SK-N-SH (cell line): ENCODE measurements at regions not wholly inside any gene's neighbourhood (a gene's known extent, or its start where the extent isn't known, plus 50 kb on each side); places are given as distances from the start of the nearest gene placed in this dataset.

ENCODE experiments used
- CTCF ChIA-PET: fragments of 300-600, 350-600 bp; formaldehyde crosslinking; extraction: SDS; loops from one replicate; lab custom pipeline; 2021; lab: Yijun Ruan, JAX
- POLR2A ChIA-PET: fragments of 350-600 bp; sonication (Branson Sonifier 250); formaldehyde crosslinking; extraction: SDS; loops from one replicate; lab custom pipeline; 2020; ENCODE audit warnings: antibody characterized with exemption, inconsistent platforms; lab: Yijun Ruan, JAX
- DNase-seq: peaks from one replicate; pipeline ENCODE4 v3.0.0; 2012
- H2AFZ ChIP-seq: fragments of 200-600 bp; sonication (generic); 2 replicates; pipeline ENCODE4 v1.8.1; 2016; ENCODE audit warnings: antibody characterized with exemption, mild to moderate bottlenecking, low read depth
- H3F3A ChIP-seq: fragments of 200-600 bp; sonication (generic); replicated peaks from 2 replicates; pipeline ENCODE3; 2016; ENCODE audit warnings: antibody characterized with exemption, mild to moderate bottlenecking; ENCODE audit not compliant: insufficient read depth
- H3K27ac ChIP-seq, 2 experiments: fragments of 200-500 bp in 1 of 2; fragments of 200-600 bp in 1 of 2; sonication (Bioruptor generic) in 1 of 2; sonication (generic), shearing (Covaris generic) in 1 of 2; 2 replicates each; pipeline versions ENCODE4 v1.5.1 to v1.6.1; 2014 to 2016; ENCODE audit warnings: low read depth in 2 of 2, inconsistent platforms in 1 of 2, low read length in 1 of 2, mild to moderate bottlenecking in 1 of 2, mixed read lengths in 1 of 2
- H3K27me3 ChIP-seq: fragments of 200-600 bp; sonication (generic), shearing (Covaris generic); 2 replicates; pipeline ENCODE4 v1.6.1; 2016; ENCODE audit warnings: mixed run types; ENCODE audit not compliant: insufficient read depth
- H3K36me3 ChIP-seq, 2 experiments: fragments of 200-500 bp in 1 of 2; fragments of 200-600 bp in 1 of 2; sonication (Bioruptor generic) in 1 of 2; sonication (generic) in 1 of 2; replicated peaks in 1 of 2; 2 replicates each; pipeline versions ENCODE3 to v1.5.1; 2014 to 2016; ENCODE audit warnings: low read length in 1 of 2, mild to moderate bottlenecking in 1 of 2; ENCODE audit not compliant: insufficient read depth in 2 of 2, control insufficient read depth in 1 of 2
- H3K4me1 ChIP-seq, 2 experiments: fragments of 200-500 bp in 1 of 2; fragments of 200-600 bp in 1 of 2; sonication (Bioruptor generic) in 1 of 2; sonication (generic), shearing (Covaris generic) in 1 of 2; 2 replicates each; pipeline versions ENCODE4 v1.5.1 to v1.6.1; 2014 to 2016; ENCODE audit warnings: low read depth in 1 of 2, low read length in 1 of 2, mixed run types in 1 of 2; ENCODE audit not compliant: insufficient read depth in 2 of 2, control insufficient read depth in 1 of 2
- H3K4me2 ChIP-seq: fragments of 200-600 bp; sonication (generic), shearing (Covaris generic); 2 replicates; pipeline ENCODE4 v1.6.1; 2017; ENCODE audit warnings: mixed run types
- H3K4me3 ChIP-seq, 2 experiments: fragments of 200-500 bp in 1 of 2; fragments of 200-600 bp in 1 of 2; sonication (Bioruptor generic) in 1 of 2; sonication (generic), shearing (Covaris generic) in 1 of 2; 2 replicates each; pipeline versions ENCODE4 v1.5.1 to v1.8.1; 2014 to 2016; ENCODE audit warnings: low read depth in 2 of 2, inconsistent platforms in 1 of 2, low read length in 1 of 2, mild to moderate bottlenecking in 1 of 2, mixed read lengths in 1 of 2, moderate library complexity in 1 of 2
- H3K79me2 ChIP-seq: fragments of 200-600 bp; sonication (generic); 2 replicates; pipeline ENCODE4 v1.8.1; 2017; ENCODE audit warnings: mild to moderate bottlenecking; ENCODE audit not compliant: insufficient read depth
- H3K9ac ChIP-seq: fragments of 200-600 bp; sonication (generic); 2 replicates; pipeline ENCODE4 v1.6.1; 2017; ENCODE audit warnings: mixed run types
- H3K9me2 ChIP-seq: fragments of 200-600 bp; sonication (generic); 2 replicates; pipeline ENCODE4 v1.6.1; 2017; ENCODE audit warnings: mixed run types
- H3K9me3 ChIP-seq: fragments of 200-600 bp; sonication (generic); 2 replicates; pipeline ENCODE4 v1.6.1; 2017; ENCODE audit warnings: mixed run types, mild to moderate bottlenecking, moderate library complexity
- H4K20me1 ChIP-seq: fragments of 200-600 bp; sonication (generic); 2 replicates; pipeline ENCODE4 v1.6.1; 2017; ENCODE audit warnings: mild to moderate bottlenecking, mixed run types; ENCODE audit not compliant: insufficient read depth
- CHD2 ChIP-seq: fragments of 150-350 bp; IDR thresholded peaks from 2 replicates; pipeline ENCODE4 v1.6.1; 2018; ENCODE audit warnings: low read length; ENCODE audit not compliant: partially characterized antibody
- CTCF ChIP-seq: fragments of 200-600 bp; sonication (generic); IDR thresholded peaks from 2 replicates; pipeline ENCODE4 v1.6.1; 2017; ENCODE audit warnings: antibody characterized with exemption, mild to moderate bottlenecking, moderate library complexity
- ELF1 ChIP-seq: IDR thresholded peaks from 2 replicates; pipeline ENCODE4 v1.4.0; 2012
- EP300 ChIP-seq, 2 experiments: IDR thresholded peaks; 2 replicates each; pipeline versions ENCODE4 v1.4.0 to v1.6.1; 2012; ENCODE audit warnings: borderline replicate concordance in 1 of 2, low read depth in 1 of 2, low read length in 1 of 2
- EZH2phosphoT487 ChIP-seq: fragments of 200-600 bp; sonication (generic); IDR thresholded peaks from 2 replicates; pipeline ENCODE4 v1.6.1; 2017; ENCODE audit warnings: low read depth, mixed run types, mild to moderate bottlenecking, antibody characterized with exemption, moderate library complexity, borderline replicate concordance
- FOSL2 ChIP-seq: IDR thresholded peaks from 2 replicates; pipeline ENCODE4 v1.4.0; 2012; ENCODE audit warnings: low read depth, mild to moderate bottlenecking, moderate library complexity, borderline replicate concordance
- FOXJ3 ChIP-seq: sonication (generic); formaldehyde crosslinking; IDR thresholded peaks from 2 replicates; pipeline ENCODE4 v1.5.1; 2020; ENCODE audit warnings: mild to moderate bottlenecking, missing genetic modification reagents
- GABPA ChIP-seq: IDR thresholded peaks from 2 replicates; pipeline ENCODE4 v1.4.0; 2012; ENCODE audit warnings: low read depth, mild to moderate bottlenecking
- GATA2 ChIP-seq: sonication (generic); formaldehyde crosslinking; IDR thresholded peaks from 2 replicates; pipeline ENCODE4 v1.5.0; 2020; ENCODE audit warnings: mild to moderate bottlenecking, missing genetic modification reagents
- JUND ChIP-seq: IDR thresholded peaks from 2 replicates; pipeline ENCODE4 v1.4.0; 2012
- MEF2A ChIP-seq: IDR thresholded peaks from 2 replicates; pipeline ENCODE4 v1.4.0; 2012; ENCODE audit warnings: low read depth, borderline replicate concordance
- NFIC ChIP-seq: IDR thresholded peaks from 2 replicates; pipeline ENCODE4 v1.4.0; 2012; ENCODE audit warnings: borderline replicate concordance
- NRF1 ChIP-seq: IDR thresholded peaks from 2 replicates; pipeline ENCODE4 v1.6.1; 2012; ENCODE audit warnings: low read depth, mild to moderate bottlenecking, low read length
- PBX3 ChIP-seq: IDR thresholded peaks from 2 replicates; pipeline ENCODE4; 2012
- RCOR1 ChIP-seq: fragments of 150-350 bp; IDR thresholded peaks from 2 replicates; pipeline ENCODE4 v1.6.1; 2017; ENCODE audit warnings: antibody characterized with exemption, low read length
- RFX5 ChIP-seq: IDR thresholded peaks from 2 replicates; pipeline ENCODE4 v1.6.1; 2012; ENCODE audit warnings: mild to moderate bottlenecking, improper control_type of control experiment, low read length
- RXRA ChIP-seq: IDR thresholded peaks from 2 replicates; pipeline ENCODE4 v1.4.0; 2012; ENCODE audit warnings: low read depth, mild to moderate bottlenecking, borderline replicate concordance
- TCF12 ChIP-seq: IDR thresholded peaks from 2 replicates; pipeline ENCODE4 v1.4.0; 2012
- YY1 ChIP-seq: IDR thresholded peaks from 2 replicates; pipeline ENCODE4 v1.4.0; 2012; ENCODE audit warnings: low read depth, mild to moderate bottlenecking
- WGBS: methylation state at CpG from one replicate; pipeline ENCODE4 v1.1.6; 2017; ENCODE audit warnings: low lambda C conversion rate; 5-methylcytosine and 5-hydroxymethylcytosine counted together
- TF ChIP-seq, protein P1 (sequence below): IDR thresholded peaks from 2 replicates; pipeline ENCODE4 v1.6.1; 2012; ENCODE audit warnings: mild to moderate bottlenecking, low read depth, low read length, moderate library complexity
- TF ChIP-seq, protein P2 (sequence below): IDR thresholded peaks from 2 replicates; pipeline ENCODE4 v1.4.0; 2012; ENCODE audit warnings: low read depth, borderline replicate concordance
- TF ChIP-seq, protein P3 (sequence below): fragments of 150-350 bp; IDR thresholded peaks from 2 replicates; pipeline ENCODE4 v1.6.1; 2017; ENCODE audit warnings: antibody characterized with exemption, low read length, low read depth, borderline replicate concordance

DNA sequence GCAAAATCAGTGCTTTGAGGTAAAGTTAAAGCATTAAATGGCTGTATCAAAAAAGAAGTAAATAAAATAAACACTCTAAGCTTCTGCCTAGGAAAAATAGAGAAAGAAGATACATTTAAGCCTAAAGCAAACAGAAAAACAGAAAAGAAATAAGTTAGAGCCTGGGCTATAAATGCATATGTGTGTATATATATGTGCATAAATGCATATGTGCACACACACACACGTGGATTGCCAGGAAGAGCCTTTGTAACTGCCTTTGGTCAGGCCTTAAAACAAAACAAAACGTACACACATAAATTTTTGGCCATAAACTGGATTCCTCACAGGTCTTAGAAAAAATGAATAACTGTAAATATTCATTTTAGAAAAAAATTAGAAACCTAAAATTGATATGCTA, 925.8 kb downstream of the MRPL39 start:
- H3K36me3 ChIP-seq, result no peaks in the 10 kb centered on the region
- H3F3A ChIP-seq, result no peaks in the 10 kb centered on the region
- CTCF ChIA-PET, result no interaction called here
- H3K79me2 ChIP-seq, result no peaks in the 10 kb centered on the region
- POLR2A ChIA-PET, result no interaction called here
- H3K27me3 ChIP-seq, result no peaks in the 10 kb centered on the region
- no peak overlapping the region for H3K4me3 ChIP-seq
- no peak overlapping the region for H3K9ac ChIP-seq
- no peak for DNase-seq
- no peak for TF ChIP-seq RCOR1
- no peak for TF ChIP-seq PBX3
- no peak for TF ChIP-seq GABPA
- TF ChIP-seq, protein P1, sequence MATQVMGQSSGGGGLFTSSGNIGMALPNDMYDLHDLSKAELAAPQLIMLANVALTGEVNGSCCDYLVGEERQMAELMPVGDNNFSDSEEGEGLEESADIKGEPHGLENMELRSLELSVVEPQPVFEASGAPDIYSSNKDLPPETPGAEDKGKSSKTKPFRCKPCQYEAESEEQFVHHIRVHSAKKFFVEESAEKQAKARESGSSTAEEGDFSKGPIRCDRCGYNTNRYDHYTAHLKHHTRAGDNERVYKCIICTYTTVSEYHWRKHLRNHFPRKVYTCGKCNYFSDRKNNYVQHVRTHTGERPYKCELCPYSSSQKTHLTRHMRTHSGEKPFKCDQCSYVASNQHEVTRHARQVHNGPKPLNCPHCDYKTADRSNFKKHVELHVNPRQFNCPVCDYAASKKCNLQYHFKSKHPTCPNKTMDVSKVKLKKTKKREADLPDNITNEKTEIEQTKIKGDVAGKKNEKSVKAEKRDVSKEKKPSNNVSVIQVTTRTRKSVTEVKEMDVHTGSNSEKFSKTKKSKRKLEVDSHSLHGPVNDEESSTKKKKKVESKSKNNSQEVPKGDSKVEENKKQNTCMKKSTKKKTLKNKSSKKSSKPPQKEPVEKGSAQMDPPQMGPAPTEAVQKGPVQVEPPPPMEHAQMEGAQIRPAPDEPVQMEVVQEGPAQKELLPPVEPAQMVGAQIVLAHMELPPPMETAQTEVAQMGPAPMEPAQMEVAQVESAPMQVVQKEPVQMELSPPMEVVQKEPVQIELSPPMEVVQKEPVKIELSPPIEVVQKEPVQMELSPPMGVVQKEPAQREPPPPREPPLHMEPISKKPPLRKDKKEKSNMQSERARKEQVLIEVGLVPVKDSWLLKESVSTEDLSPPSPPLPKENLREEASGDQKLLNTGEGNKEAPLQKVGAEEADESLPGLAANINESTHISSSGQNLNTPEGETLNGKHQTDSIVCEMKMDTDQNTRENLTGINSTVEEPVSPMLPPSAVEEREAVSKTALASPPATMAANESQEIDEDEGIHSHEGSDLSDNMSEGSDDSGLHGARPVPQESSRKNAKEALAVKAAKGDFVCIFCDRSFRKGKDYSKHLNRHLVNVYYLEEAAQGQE, result no peak
- TF ChIP-seq CTCF, result no peak
- no peak for TF ChIP-seq JUND
- TF ChIP-seq NRF1, result no peak
- TF ChIP-seq FOSL2, result no peak
- no peak for TF ChIP-seq CHD2
- no peaks in the 10 kb centered on the region for H3K9me3 ChIP-seq
- 36% methylated on average over 2 of the region's 2 CpGs for WGBS
- no peaks in the 10 kb centered on the region for H4K20me1 ChIP-seq
- no peaks in the 10 kb centered on the region for H3K9me2 ChIP-seq
- no peak overlapping the region for H3K27ac ChIP-seq
- H2AFZ ChIP-seq, result no peak overlapping the region
- H3K4me1 ChIP-seq, result no peaks in the 10 kb centered on the region; a peak in 1 of 4 replicates
- no peak overlapping the region for H3K4me2 ChIP-seq

- POLR2A ChIA-PET, result no interaction called here
- no peak for DNase-seq
- 59% methylated on average over 1 of the region's 1 CpG for WGBS
- TF ChIP-seq FOXJ3 (CRISPR knock-in tag) (no peak), NFIC (no peak), RXRA (no peak), RCOR1 (no peak), YY1 (no peak), EP300 (IDR thresholded peaks at IDR 0.05; ENCODE audit: borderline replicate concordance in 1 of 2, low read depth in 1 of 2, low read length in 1 of 2) (no peak), ELF1 (no peak), TCF12 (no peak), RFX5 (no peak), GATA2 (no peak), EZH2phosphoT487 (no peak), MEF2A (no peak), CHD2 (no peak)
- TF ChIP-seq, protein P2, sequence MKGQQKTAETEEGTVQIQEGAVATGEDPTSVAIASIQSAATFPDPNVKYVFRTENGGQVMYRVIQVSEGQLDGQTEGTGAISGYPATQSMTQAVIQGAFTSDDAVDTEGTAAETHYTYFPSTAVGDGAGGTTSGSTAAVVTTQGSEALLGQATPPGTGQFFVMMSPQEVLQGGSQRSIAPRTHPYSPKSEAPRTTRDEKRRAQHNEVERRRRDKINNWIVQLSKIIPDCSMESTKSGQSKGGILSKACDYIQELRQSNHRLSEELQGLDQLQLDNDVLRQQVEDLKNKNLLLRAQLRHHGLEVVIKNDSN, result no peak
- TF ChIP-seq, protein P3, sequence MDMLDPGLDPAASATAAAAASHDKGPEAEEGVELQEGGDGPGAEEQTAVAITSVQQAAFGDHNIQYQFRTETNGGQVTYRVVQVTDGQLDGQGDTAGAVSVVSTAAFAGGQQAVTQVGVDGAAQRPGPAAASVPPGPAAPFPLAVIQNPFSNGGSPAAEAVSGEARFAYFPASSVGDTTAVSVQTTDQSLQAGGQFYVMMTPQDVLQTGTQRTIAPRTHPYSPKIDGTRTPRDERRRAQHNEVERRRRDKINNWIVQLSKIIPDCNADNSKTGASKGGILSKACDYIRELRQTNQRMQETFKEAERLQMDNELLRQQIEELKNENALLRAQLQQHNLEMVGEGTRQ, result no peak
These were observed 935.4 kb downstream of the MRPL39 start for GRCh38 chr21:24671901-24672300.

More at GRCh38 chr21:24671901-24672300, 935.4 kb downstream of the MRPL39 start:
- Histone ChIP-seq H3K9ac (no peak overlapping the region), H2AFZ (no peak overlapping the region), H3K79me2 (no peaks in the 10 kb centered on the region), H3K27ac (no peak overlapping the region), H3K4me3 (no peak overlapping the region), H3K4me2 (no peak overlapping the region), H3F3A (no peaks in the 10 kb centered on the region), H3K36me3 (no peaks in the 10 kb centered on the region), H4K20me1 (no peaks in the 10 kb centered on the region), H3K4me1 (no peaks in the 10 kb centered on the region; a peak in 1 of 4 replicates), H3K9me2 (no peaks in the 10 kb centered on the region), H3K9me3 (no peaks in the 10 kb centered on the region), H3K27me3 (no peaks in the 10 kb centered on the region)
- CTCF ChIA-PET, result interaction anchor here (1.0 kb wide), 1 partner anchor 33 kb away, joined by 3 read pairs; no protein-coding TSS in a partner anchor
